Inflammatory macrophage treated with lipopolysaccharide for 1 hour (primary cell): ENCODE measurements at regions not wholly inside any gene's neighbourhood (a gene's known extent, or its start where the extent isn't known, plus 50 kb on each side); places are given as distances from the start of the nearest gene placed in this dataset.

Experiments
- DNase-seq, 2 donors: peaks; one replicate each; pipeline ENCODE4 v3.0.0-alpha.2; 2020 to 2022

GRCh38 chr5:124692950-124693349 lies 53.5 kb downstream of the ZNF608 start:
- no peak for DNase-seq

- no peak for DNase-seq
These were observed 54.1 kb downstream of the ZNF608 start for GRCh38 chr5:124692324-124692723.

GRCh38 chr5:124689653-124690052 lies 56.8 kb downstream of the ZNF608 start:
- no peak for DNase-seq

GRCh38 chr5:124686239-124687004 lies 60.0 kb downstream of the ZNF608 start:
- no peak for DNase-seq

- DNase-seq, result no peak
These were observed 61.0 kb downstream of the ZNF608 start for GRCh38 chr5:124685404-124685930.

GRCh38 chr5:124683917-124684555 lies 62.4 kb downstream of the ZNF608 start:
- DNase-seq, result no peak

- no peak for DNase-seq
These were observed 66.8 kb downstream of the ZNF608 start for GRCh38 chr5:124679578-124680199.

GRCh38 chr5:124678922-124679519 lies 67.4 kb downstream of the ZNF608 start:
- no peak for DNase-seq

GRCh38 chr5:124678468-124678867 lies 68.0 kb downstream of the ZNF608 start:
- no peak for DNase-seq

GRCh38 chr5:124677374-124678351 lies 68.8 kb downstream of the ZNF608 start:
- no peak for DNase-seq

- no peak for DNase-seq
These were observed 70.2 kb downstream of the ZNF608 start for GRCh38 chr5:124675931-124676846.

- DNase-seq, result no peak
These were observed 75.2 kb downstream of the ZNF608 start for GRCh38 chr5:124671193-124671592.

GRCh38 chr5:124670722-124671184 lies 75.7 kb downstream of the ZNF608 start:
- no peak for DNase-seq

- no peak for DNase-seq
These were observed 76.3 kb downstream of the ZNF608 start for GRCh38 chr5:124669956-124670721.

GRCh38 chr5:124669300-124669648 lies 77.2 kb downstream of the ZNF608 start:
- no peak for DNase-seq

- no peak for DNase-seq
These were observed 77.8 kb downstream of the ZNF608 start for GRCh38 chr5:124668353-124669299.

- DNase-seq, result no peak
These were observed 80.8 kb downstream of the ZNF608 start for GRCh38 chr5:124665625-124666024.

- no peak for DNase-seq
These were observed 81.4 kb downstream of the ZNF608 start for GRCh38 chr5:124665035-124665434.

GRCh38 chr5:124664287-124664686 lies 82.2 kb downstream of the ZNF608 start:
- no peak for DNase-seq
